ENCODE measurements at regions not wholly inside any gene's neighbourhood (a gene's known extent, or its start where the extent isn't known, plus 50 kb on each side); places are given as distances from the start of the nearest gene placed in this dataset.

GRCh38 chr20:16113736-16114135 lies 459.5 kb downstream of the KIF16B start:
- TF ChIP-seq CTCF (IDR thresholded peaks at IDR 0.05) (no peak), POLR2A (IDR thresholded peaks at IDR 0.05) (no peak), EP300 (IDR thresholded peaks at IDR 0.05) (no peak)
